D721Med (cell line): ENCODE measurements at regions not wholly inside any gene's neighbourhood (a gene's known extent, or its start where the extent isn't known, plus 50 kb on each side); places are given as distances from the start of the nearest gene placed in this dataset.

ENCODE experiments used
- DNase-seq: peaks from one replicate; pipeline ENCODE4 v3.0.0; 2011; ENCODE audit warnings: low spot score; ENCODE audit not compliant: insufficient read length
- FAIRE-seq: peaks from 2 replicates; lab custom pipeline; 2011; peaks lifted over from hg19 to GRCh38; lab: Jason Lieb, UNC
- CTCF ChIP-seq: IDR thresholded peaks from 2 replicates; pipeline ENCODE4 v1.5.1; 2012; ENCODE audit warnings: mild to moderate bottlenecking, control low read depth; ENCODE audit not compliant: insufficient read depth; ENCODE audit errors: missing control alignments

GRCh38 chr1:82179131-82179530 is 378.4 kb downstream of the ADGRL2 start:
- TF ChIP-seq CTCF = no peak
- FAIRE-seq = no peak
- no peak for DNase-seq

- TF ChIP-seq CTCF = no peak
- FAIRE-seq = no peak
- no peak for DNase-seq
These were observed 376.5 kb downstream of the ADGRL2 start for GRCh38 chr1:82177192-82177591.

GRCh38 chr1:82171955-82172354 is 371.2 kb downstream of the ADGRL2 start:
- no peak for FAIRE-seq
- no peak for TF ChIP-seq CTCF
- DNase-seq = no peak

GRCh38 chr1:82168482-82168881 is 367.7 kb downstream of the ADGRL2 start:
- FAIRE-seq (no peak), DNase-seq (no peak)
- no peak for TF ChIP-seq CTCF

- no peak for TF ChIP-seq CTCF
- no peak for DNase-seq
- no peak for FAIRE-seq
These were observed 364.6 kb downstream of the ADGRL2 start for GRCh38 chr1:82165304-82165703.

GRCh38 chr1:82162486-82163420 is 362.0 kb downstream of the ADGRL2 start:
- DNase-seq = no peak
- no peak for TF ChIP-seq CTCF

GRCh38 chr1:82161700-82162141 is 361.0 kb downstream of the ADGRL2 start:
- TF ChIP-seq CTCF = no peak
- DNase-seq (no peak), FAIRE-seq (no peak)

More at GRCh38 chr1:82162486-82163420, 362.0 kb downstream of the ADGRL2 start:
- no peak for FAIRE-seq
